ENCODE measurements at regions not wholly inside any gene's neighbourhood (a gene's known extent, or its start where the extent isn't known, plus 50 kb on each side); places are given as distances from the start of the nearest gene placed in this dataset.

DNA sequence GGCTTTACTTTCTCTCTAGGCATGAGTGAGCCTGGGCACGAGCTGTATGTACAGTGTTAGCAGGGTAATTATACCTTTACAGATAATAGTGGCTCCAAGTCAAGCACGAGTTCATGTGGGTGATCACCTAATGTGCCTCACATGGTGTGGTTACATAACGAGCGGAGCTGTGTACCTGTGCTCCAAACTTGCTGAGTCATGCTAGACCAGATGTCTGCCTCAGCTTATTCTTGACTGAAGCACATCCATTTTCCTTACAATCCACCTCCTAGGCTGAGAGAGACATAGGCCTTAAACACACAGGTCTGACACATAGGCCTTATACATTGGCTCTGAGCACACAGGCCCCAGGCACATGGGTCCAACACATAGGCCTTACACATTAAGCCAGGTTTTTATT, 426.6 kb downstream of the GPAT3 start (continued):
- TF ChIP-seq POLR2AphosphoS5 (IDR thresholded peaks at IDR 0.05; ENCODE audit: control insufficient read depth, insufficient read depth, low read depth, low read length) (no peak), MAFF (IDR thresholded peaks at IDR 0.05; ENCODE audit: low read length) (0 out of 2 replicates have a peak, but pooled peaks have one; percentile 28), SMARCA4 (IDR thresholded peaks at IDR 0.05) (no peak), ELF1 (tag; IDR thresholded peaks at IDR 0.05) (no peak), HNRNPUL1 (IDR thresholded peaks at IDR 0.05; ENCODE audit: low read length) (no peak), ZNF57 (CRISPR knock-in tag; IDR thresholded peaks at IDR 0.05) (no peak), BCL6 (CRISPR knock-in tag; IDR thresholded peaks at IDR 0.05) (no peak), NFE2 (IDR thresholded peaks at IDR 0.05; ENCODE audit: low read depth) (peak; percentile 72), RBM39 (optimal IDR thresholded peaks at IDR 0.05; ENCODE audit: low read depth, low read length) (no peak), ASH1L (IDR thresholded peaks at IDR 0.05; ENCODE audit: borderline replicate concordance, low read depth, partially characterized antibody) (no peak), NBN (IDR thresholded peaks at IDR 0.05; ENCODE audit: low read depth) (no peak), GTF2A2 (tag; IDR thresholded peaks at IDR 0.05) (no peak), POU5F1 (IDR thresholded peaks at IDR 0.05; ENCODE audit: borderline replicate concordance, low read depth, low read length, partially characterized antibody) (no peak)
- TF ChIP-seq, protein P1, sequence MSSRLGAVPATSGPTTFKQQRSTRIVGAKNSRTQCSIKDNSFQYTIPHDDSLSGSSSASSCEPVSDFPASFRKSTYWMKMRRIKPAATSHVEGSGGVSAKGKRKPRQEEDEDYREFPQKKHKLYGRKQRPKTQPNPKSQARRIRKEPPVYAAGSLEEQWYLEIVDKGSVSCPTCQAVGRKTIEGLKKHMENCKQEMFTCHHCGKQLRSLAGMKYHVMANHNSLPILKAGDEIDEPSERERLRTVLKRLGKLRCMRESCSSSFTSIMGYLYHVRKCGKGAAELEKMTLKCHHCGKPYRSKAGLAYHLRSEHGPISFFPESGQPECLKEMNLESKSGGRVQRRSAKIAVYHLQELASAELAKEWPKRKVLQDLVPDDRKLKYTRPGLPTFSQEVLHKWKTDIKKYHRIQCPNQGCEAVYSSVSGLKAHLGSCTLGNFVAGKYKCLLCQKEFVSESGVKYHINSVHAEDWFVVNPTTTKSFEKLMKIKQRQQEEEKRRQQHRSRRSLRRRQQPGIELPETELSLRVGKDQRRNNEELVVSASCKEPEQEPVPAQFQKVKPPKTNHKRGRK (tag; IDR thresholded peaks at IDR 0.05) = no peak
- TF ChIP-seq, protein P2, sequence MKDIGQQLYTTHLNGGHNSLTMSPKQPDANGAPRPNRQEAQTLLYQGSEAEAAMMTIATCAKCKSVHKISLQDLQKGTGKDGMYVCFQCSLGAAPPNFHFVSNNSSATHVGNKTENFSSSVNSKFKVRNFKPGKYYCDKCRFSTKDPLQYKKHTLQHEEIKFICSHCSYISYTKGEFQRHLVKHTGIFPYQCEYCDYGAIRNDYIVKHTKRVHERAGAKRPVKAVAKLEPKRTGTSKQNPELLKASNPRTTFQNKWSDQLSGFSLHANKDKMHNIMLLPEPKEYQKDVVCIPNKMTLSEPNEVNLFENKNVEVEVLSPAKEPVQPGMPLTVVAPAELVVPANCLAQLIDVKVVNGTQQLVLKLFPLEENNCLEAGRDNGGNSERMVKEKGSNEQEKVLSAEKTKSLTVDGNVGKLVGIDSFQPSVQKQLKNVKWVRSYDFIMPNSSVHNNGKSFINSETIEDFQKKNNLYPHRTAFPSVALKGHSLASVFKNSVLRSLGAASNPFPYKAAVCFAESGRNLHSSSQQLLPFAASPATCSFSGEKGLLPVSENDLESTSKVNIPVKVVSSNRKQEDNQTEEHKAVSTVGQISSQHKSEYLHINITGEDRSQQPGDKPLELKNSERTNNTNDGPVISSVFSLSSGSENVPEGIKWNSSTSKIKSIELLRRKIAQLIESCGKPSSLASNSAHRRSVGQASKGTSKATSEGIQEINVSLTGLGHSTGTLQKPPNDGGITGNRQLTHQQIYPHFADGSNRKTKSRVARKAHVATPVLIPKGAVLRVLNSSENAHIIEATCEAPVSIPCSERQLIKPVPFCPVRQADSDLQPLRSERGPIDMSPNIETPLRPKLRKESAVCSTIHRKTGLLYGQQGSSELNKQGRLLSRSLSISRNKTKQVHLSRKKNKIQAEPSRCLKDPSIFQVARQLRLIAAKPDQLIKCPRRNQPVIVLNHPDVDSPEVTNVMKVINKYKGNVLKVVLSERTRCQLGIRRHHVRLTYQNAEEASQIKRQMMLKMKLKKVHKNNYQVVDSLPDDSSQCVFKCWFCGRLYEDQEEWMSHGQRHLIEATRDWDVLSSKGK (CRISPR knock-in tag; IDR thresholded peaks at IDR 0.05) = no peak
- TF ChIP-seq, protein P3, sequence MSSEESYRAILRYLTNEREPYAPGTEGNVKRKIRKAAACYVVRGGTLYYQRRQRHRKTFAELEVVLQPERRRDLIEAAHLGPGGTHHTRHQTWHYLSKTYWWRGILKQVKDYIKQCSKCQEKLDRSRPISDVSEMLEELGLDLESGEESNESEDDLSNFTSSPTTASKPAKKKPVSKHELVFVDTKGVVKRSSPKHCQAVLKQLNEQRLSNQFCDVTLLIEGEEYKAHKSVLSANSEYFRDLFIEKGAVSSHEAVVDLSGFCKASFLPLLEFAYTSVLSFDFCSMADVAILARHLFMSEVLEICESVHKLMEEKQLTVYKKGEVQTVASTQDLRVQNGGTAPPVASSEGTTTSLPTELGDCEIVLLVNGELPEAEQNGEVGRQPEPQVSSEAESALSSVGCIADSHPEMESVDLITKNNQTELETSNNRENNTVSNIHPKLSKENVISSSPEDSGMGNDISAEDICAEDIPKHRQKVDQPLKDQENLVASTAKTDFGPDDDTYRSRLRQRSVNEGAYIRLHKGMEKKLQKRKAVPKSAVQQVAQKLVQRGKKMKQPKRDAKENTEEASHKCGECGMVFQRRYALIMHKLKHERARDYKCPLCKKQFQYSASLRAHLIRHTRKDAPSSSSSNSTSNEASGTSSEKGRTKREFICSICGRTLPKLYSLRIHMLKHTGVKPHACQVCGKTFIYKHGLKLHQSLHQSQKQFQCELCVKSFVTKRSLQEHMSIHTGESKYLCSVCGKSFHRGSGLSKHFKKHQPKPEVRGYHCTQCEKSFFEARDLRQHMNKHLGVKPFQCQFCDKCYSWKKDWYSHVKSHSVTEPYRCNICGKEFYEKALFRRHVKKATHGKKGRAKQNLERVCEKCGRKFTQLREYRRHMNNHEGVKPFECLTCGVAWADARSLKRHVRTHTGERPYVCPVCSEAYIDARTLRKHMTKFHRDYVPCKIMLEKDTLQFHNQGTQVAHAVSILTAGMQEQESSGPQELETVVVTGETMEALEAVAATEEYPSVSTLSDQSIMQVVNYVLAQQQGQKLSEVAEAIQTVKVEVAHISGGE (CRISPR knock-in tag; IDR thresholded peaks at IDR 0.05) = no peak

Measured in K562 (cell line).